Hepatocyte (in vitro differentiated cells): ENCODE measurements at regions not wholly inside any gene's neighbourhood (a gene's known extent, or its start where the extent isn't known, plus 50 kb on each side); places are given as distances from the start of the nearest gene placed in this dataset.

Experiments used
- CTCF ChIP-seq: fragments of 200-600 bp; sonication (generic); IDR thresholded peaks from 2 replicates; pipeline ENCODE4 v1.5.1; 2016; ENCODE audit warnings: antibody characterized with exemption, mild to moderate bottlenecking; ENCODE audit not compliant: poor library complexity
- EZH2 ChIP-seq: fragments of 200-600 bp; sonication (generic); IDR thresholded peaks from 2 replicates; pipeline ENCODE4 v1.6.1; 2016; ENCODE audit warnings: antibody characterized with exemption, mild to moderate bottlenecking, borderline replicate concordance
- EZH2phosphoT487 ChIP-seq: fragments of 200-600 bp; sonication (generic); IDR thresholded peaks from one replicate; pipeline ENCODE4 v1.6.1; 2018; ENCODE audit warnings: antibody characterized with exemption, mild to moderate bottlenecking, low read depth, moderate library complexity; ENCODE audit not compliant: unreplicated experiment, severe bottlenecking

- TF ChIP-seq CTCF (no peak), EZH2 (no peak), EZH2phosphoT487 (no peak)
Observed at GRCh38 chr6:9398071-9398766, 962.9 kb upstream of the SLC35B3 start.
